CD4-positive, alpha-beta T cell treated with Interleukin-21 for 1 hour (primary cell): ENCODE measurements at regions not wholly inside any gene's neighbourhood (a gene's known extent, or its start where the extent isn't known, plus 50 kb on each side); places are given as distances from the start of the nearest gene placed in this dataset.
"Not testable (repeated sequence)": the region's sequence is repeated elsewhere in the genome, so short reads cannot be mapped to it uniquely, and the experiment has no call there.

Source experiments
- DNase-seq: peaks from one replicate; pipeline ENCODE4 v3.0.0-alpha.2; 2020

GRCh38 chr1:57603696-57604095 is 179.8 kb upstream of the DAB1 start:
- DNase-seq = no peak

GRCh38 chr1:57600424-57600823 is 176.6 kb upstream of the DAB1 start:
- no peak for DNase-seq

GRCh38 chr1:57599236-57599994 is 175.6 kb upstream of the DAB1 start:
- DNase-seq = no peak

- DNase-seq = no peak
Observed at GRCh38 chr1:57597036-57597435, 173.2 kb upstream of the DAB1 start.

GRCh38 chr1:57594002-57594401 is 170.1 kb upstream of the DAB1 start:
- DNase-seq = no peak

- DNase-seq = no peak
Observed at GRCh38 chr1:57591842-57592241, 168.0 kb upstream of the DAB1 start.

- DNase-seq = no peak
Observed at GRCh38 chr1:57590978-57591377, 167.1 kb upstream of the DAB1 start.

GRCh38 chr1:57586842-57587241 is 163.0 kb upstream of the DAB1 start:
- no peak for DNase-seq

GRCh38 chr1:57578680-57579079 is 154.8 kb upstream of the DAB1 start:
- no peak for DNase-seq

GRCh38 chr1:57578099-57578498 is 154.2 kb upstream of the DAB1 start:
- DNase-seq = no peak

- no peak for DNase-seq
Observed at GRCh38 chr1:57576756-57577155, 152.9 kb upstream of the DAB1 start.

- no peak for DNase-seq
Observed at GRCh38 chr1:57572016-57572415, 148.2 kb upstream of the DAB1 start.

GRCh38 chr1:57558066-57558465 is 134.2 kb upstream of the DAB1 start:
- DNase-seq = not testable (repeated sequence)

GRCh38 chr1:57553666-57554065 is 129.8 kb upstream of the DAB1 start:
- DNase-seq = no peak

GRCh38 chr1:57551476-57551875 is 127.6 kb upstream of the DAB1 start:
- no peak for DNase-seq

GRCh38 chr1:57550092-57550491 is 126.2 kb upstream of the DAB1 start:
- no peak for DNase-seq

- DNase-seq = no peak
Observed at GRCh38 chr1:57549300-57549699, 125.4 kb upstream of the DAB1 start.

GRCh38 chr1:57546549-57547330 is 122.9 kb upstream of the DAB1 start:
- DNase-seq = no peak

- no peak for DNase-seq
Observed at GRCh38 chr1:57544345-57544744, 120.5 kb upstream of the DAB1 start.

GRCh38 chr1:57536749-57537423 is 113.0 kb upstream of the DAB1 start:
- no peak for DNase-seq

GRCh38 chr1:57532299-57532698 is 108.4 kb upstream of the DAB1 start:
- no peak for DNase-seq

- DNase-seq = not testable (repeated sequence)
Observed at GRCh38 chr1:57530911-57531260, 107.0 kb upstream of the DAB1 start.

- DNase-seq = no peak
Observed at GRCh38 chr1:57530206-57530910, 106.5 kb upstream of the DAB1 start.
